ENCODE measurements at regions not wholly inside any gene's neighbourhood (a gene's known extent, or its start where the extent isn't known, plus 50 kb on each side); places are given as distances from the start of the nearest gene placed in this dataset.

DNA sequence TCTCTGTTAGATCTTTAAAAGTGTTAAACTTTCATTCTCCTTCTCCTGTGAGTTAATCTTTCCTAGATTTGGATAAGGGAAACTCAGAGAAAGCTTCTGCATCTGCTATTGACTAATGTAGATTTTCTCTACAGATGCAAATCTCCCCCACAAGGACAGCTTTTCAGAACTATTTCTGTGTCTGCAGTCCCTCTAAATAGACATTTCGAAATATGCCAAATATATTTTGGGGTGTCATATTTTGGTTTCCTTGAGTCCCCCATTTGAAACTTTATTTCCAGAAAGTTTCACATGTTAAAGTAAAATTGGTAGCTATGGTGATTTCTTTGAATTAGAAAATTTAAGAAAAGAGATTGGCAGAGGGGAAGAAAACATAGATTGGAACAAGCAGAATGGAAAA is 852.3 kb upstream of the ALCAM start:
- ChIA-PET CTCF (no interaction called here), POLR2A (no interaction called here)
- no peak for DNase-seq (ENCODE audit: extremely low spot score)
- TF ChIP-seq FOXK2 (IDR thresholded peaks at IDR 0.05) (no peak), L3MBTL2 (conservative IDR thresholded peaks at IDR 0.05) (no peak), TARDBP (IDR thresholded peaks at IDR 0.05) (no peak), NFRKB (IDR thresholded peaks at IDR 0.05) (no peak), BHLHE40 (IDR thresholded peaks at IDR 0.05; ENCODE audit: borderline replicate concordance) (no peak), FOXM1 (IDR thresholded peaks at IDR 0.05; ENCODE audit: borderline replicate concordance) (no peak), HDGF (IDR thresholded peaks at IDR 0.05; ENCODE audit: borderline replicate concordance) (no peak), ARNT (IDR thresholded peaks at IDR 0.05) (no peak), ZNF384 (IDR thresholded peaks at IDR 0.05) (no peak), FOXA1 (IDR thresholded peaks at IDR 0.05) (no peak), CTBP1 (IDR thresholded peaks at IDR 0.05; ENCODE audit: borderline replicate concordance) (no peak), SP1 (IDR thresholded peaks at IDR 0.05) (no peak)
- TF ChIP-seq, protein P1, sequence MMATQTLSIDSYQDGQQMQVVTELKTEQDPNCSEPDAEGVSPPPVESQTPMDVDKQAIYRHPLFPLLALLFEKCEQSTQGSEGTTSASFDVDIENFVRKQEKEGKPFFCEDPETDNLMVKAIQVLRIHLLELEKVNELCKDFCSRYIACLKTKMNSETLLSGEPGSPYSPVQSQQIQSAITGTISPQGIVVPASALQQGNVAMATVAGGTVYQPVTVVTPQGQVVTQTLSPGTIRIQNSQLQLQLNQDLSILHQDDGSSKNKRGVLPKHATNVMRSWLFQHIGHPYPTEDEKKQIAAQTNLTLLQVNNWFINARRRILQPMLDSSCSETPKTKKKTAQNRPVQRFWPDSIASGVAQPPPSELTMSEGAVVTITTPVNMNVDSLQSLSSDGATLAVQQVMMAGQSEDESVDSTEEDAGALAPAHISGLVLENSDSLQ (IDR thresholded peaks at IDR 0.05): no peak

DNA sequence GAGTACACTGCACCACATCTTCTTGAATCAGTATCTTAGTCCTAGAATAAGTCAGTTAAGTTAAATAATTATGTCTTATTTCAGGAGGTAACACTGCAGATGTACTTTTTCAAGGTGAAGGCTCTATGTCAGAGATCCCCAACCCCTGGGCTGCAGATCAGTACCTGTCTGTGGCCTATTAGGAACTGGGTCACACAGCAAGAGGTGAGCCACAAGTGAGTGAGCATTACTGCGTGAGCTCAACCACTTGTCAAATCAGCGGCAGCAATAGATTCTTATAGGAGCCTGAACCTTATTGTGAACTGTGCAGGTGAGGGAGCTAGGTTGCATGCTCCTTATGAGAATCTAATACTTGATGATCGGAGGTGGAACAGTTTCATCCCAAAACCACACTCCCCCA is 851.9 kb upstream of the ALCAM start:
- no peak for TF ChIP-seq L3MBTL2 (conservative IDR thresholded peaks at IDR 0.05)
- no peak for TF ChIP-seq BHLHE40 (IDR thresholded peaks at IDR 0.05; ENCODE audit: borderline replicate concordance)
- TF ChIP-seq, protein P1 (IDR thresholded peaks at IDR 0.05): no peak
- ChIA-PET CTCF (no interaction called here), POLR2A (no interaction called here)
- DNase-seq (ENCODE audit: extremely low spot score): no peak

DNA sequence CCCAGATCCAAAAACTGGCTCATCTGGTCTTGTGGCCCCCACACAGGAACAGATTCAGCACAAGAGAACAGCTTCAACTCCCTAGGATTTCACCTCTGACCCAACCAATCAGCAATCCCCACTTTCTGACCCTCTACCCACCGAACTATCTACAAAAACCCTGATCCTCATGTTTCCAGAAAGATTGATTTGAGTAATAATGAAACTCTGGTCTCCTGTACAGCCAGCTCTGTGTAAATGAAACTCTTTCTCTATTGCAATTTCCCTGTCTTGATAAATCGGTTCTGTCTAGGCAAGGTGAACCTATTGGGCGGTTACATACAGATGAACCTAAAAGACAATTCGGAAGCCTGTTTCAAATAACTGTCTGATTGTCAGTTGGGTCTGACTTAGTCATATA is 847.6 kb upstream of the ALCAM start:
- ChIA-PET CTCF (no interaction called here), POLR2A (interaction anchor here (1.2 kb wide), 1 partner anchor 51 kb away, joined by 3 read pairs; no protein-coding TSS in a partner anchor)
- DNase-seq (ENCODE audit: extremely low spot score): no peak
- TF ChIP-seq SP1 (IDR thresholded peaks at IDR 0.05): no peak
- no peak for TF ChIP-seq TARDBP (IDR thresholded peaks at IDR 0.05)
- TF ChIP-seq LEF1 (IDR thresholded peaks at IDR 0.05; ENCODE audit: borderline replicate concordance): no peak
- TF ChIP-seq ZNF384 (IDR thresholded peaks at IDR 0.05): no peak
- TF ChIP-seq FOXA1 (IDR thresholded peaks at IDR 0.05): no peak
- TF ChIP-seq SUZ12 (IDR thresholded peaks at IDR 0.05): no peak
- no peak for TF ChIP-seq FOXK2 (IDR thresholded peaks at IDR 0.05)
- TF ChIP-seq, protein P1 (IDR thresholded peaks at IDR 0.05): no peak
- TF ChIP-seq L3MBTL2 (conservative IDR thresholded peaks at IDR 0.05): no peak
- no peak for TF ChIP-seq FOXM1 (IDR thresholded peaks at IDR 0.05; ENCODE audit: borderline replicate concordance)

DNA sequence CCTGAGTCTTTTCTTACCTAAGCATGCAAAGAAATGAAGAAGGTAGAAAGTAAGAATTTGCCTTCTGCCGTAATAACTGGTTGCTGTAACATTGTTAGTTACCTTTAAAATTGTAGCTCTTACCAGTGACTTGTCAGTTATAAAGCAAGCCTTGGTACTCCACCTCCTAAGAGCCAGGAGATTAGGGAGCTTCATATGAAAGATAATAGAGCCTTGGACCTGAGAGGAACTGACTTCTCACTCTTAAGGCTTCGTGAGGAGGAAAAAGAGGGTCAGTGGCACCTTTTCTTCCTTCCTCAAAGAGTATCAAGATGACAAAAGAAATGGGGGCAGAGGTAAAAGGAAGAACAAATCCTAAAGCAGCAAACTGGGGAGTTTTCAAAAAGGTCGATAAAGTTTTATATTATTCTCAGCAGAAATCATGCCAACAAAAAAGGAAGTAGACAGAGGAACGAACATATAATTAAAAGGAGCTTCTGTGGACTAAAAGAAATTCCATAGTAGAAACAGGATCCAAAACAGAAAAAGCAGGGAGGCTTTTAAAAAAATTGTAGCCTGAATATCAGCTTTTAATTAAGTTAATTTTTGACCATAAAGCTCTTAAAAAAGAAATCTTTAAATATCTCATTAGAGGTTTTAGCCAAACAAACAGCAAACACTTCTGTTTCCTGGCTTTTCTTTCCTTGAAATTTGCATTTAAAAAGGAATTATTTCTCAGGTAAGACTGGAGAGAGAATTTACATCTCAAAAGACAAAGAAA is 847.1 kb upstream of the ALCAM start:
- ChIA-PET CTCF (no interaction called here), POLR2A (interaction anchor here (1.2 kb wide), 1 partner anchor 50 kb away, joined by 3 read pairs; no protein-coding TSS in a partner anchor)
- TF ChIP-seq ARNT (IDR thresholded peaks at IDR 0.05) (no peak), LEF1 (IDR thresholded peaks at IDR 0.05; ENCODE audit: borderline replicate concordance) (no peak), ELF4 (IDR thresholded peaks at IDR 0.05) (no peak), L3MBTL2 (conservative IDR thresholded peaks at IDR 0.05) (no peak), ZNF384 (IDR thresholded peaks at IDR 0.05) (no peak), HDGF (IDR thresholded peaks at IDR 0.05; ENCODE audit: borderline replicate concordance) (no peak), FOXA1 (IDR thresholded peaks at IDR 0.05) (no peak), CTBP1 (IDR thresholded peaks at IDR 0.05; ENCODE audit: borderline replicate concordance) (no peak), FOXM1 (IDR thresholded peaks at IDR 0.05; ENCODE audit: borderline replicate concordance) (no peak), FOXK2 (IDR thresholded peaks at IDR 0.05) (no peak), SUZ12 (IDR thresholded peaks at IDR 0.05) (no peak), BHLHE40 (IDR thresholded peaks at IDR 0.05; ENCODE audit: borderline replicate concordance) (no peak), SP1 (IDR thresholded peaks at IDR 0.05) (no peak), NFRKB (IDR thresholded peaks at IDR 0.05) (no peak), TARDBP (IDR thresholded peaks at IDR 0.05) (no peak)
- TF ChIP-seq, protein P1 (IDR thresholded peaks at IDR 0.05): no peak
- no peak for DNase-seq (ENCODE audit: extremely low spot score)

DNA sequence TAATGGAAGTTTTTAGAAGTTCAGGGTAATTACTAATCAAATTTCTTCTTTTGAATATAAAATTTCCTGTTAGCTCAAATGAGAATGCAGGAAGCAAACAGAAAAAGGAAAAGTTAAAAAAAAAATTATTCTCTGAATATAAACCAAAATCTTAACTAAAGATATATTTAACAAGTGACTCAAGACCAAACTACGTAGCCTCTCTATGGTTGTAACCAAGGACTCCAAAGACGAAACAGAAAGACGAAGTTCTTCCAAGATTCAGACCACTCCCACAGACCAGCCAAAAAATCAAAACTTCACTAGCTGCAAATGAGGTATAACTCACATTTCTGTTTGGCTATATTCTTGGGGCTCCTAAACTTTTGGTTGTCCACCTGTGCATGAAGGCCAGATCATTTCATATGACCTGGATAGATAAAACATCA is 846.5 kb upstream of the ALCAM start:
- CTCF ChIA-PET: no interaction called here
- no peak for DNase-seq (ENCODE audit: extremely low spot score)
- POLR2A ChIA-PET: no interaction called here
- TF ChIP-seq BHLHE40 (IDR thresholded peaks at IDR 0.05; ENCODE audit: borderline replicate concordance) (no peak), LEF1 (IDR thresholded peaks at IDR 0.05; ENCODE audit: borderline replicate concordance) (no peak), CTBP1 (IDR thresholded peaks at IDR 0.05; ENCODE audit: borderline replicate concordance) (no peak), SP1 (IDR thresholded peaks at IDR 0.05) (no peak), ELF4 (IDR thresholded peaks at IDR 0.05) (no peak), HDGF (IDR thresholded peaks at IDR 0.05; ENCODE audit: borderline replicate concordance) (no peak), SUZ12 (IDR thresholded peaks at IDR 0.05) (no peak), FOXM1 (IDR thresholded peaks at IDR 0.05; ENCODE audit: borderline replicate concordance) (no peak), ARNT (IDR thresholded peaks at IDR 0.05) (no peak), TARDBP (IDR thresholded peaks at IDR 0.05) (no peak), L3MBTL2 (conservative IDR thresholded peaks at IDR 0.05) (no peak)
- TF ChIP-seq, protein P1 (IDR thresholded peaks at IDR 0.05): no peak

All from HEK293T (cell line).